Skeletal muscle satellite cell (primary cell): ENCODE measurements at regions not wholly inside any gene's neighbourhood (a gene's known extent, or its start where the extent isn't known, plus 50 kb on each side); places are given as distances from the start of the nearest gene placed in this dataset.

ENCODE experiments used
- H3K27me3 ChIP-seq: 2 replicates; pipeline ENCODE4 v1.7.0; 2013; ENCODE audit warnings: low read length; ENCODE audit not compliant: control insufficient read depth, insufficient read depth
- H3K36me3 ChIP-seq: 2 replicates; pipeline ENCODE4 v1.7.0; 2013; ENCODE audit warnings: mild to moderate bottlenecking, control low read depth, low read length; ENCODE audit not compliant: insufficient read depth
- H3K4me1 ChIP-seq: 2 replicates; pipeline ENCODE4 v1.7.0; 2013; ENCODE audit warnings: low read length; ENCODE audit not compliant: control insufficient read depth, insufficient read depth
- H3K4me2 ChIP-seq: 2 replicates; pipeline ENCODE4 v1.7.0; 2013; ENCODE audit warnings: mild to moderate bottlenecking, low read length
- H3K4me3 ChIP-seq: 2 replicates; pipeline ENCODE4 v1.7.0; 2013; ENCODE audit warnings: low read length
- H3K9ac ChIP-seq: 2 replicates; pipeline ENCODE4 v1.7.0; 2013; ENCODE audit warnings: mild to moderate bottlenecking, low read depth, low read length, moderate library complexity
- H3K9me3 ChIP-seq: replicated peaks from 2 replicates; pipeline ENCODE4 v1.7.0; 2013; ENCODE audit warnings: mild to moderate bottlenecking, control low read depth, low read length

GRCh38 chr3:117692416-117692995, 982.9 kb downstream of the TUSC7 start:
- no peak overlapping the region for H3K4me3 ChIP-seq
- H3K27me3 ChIP-seq = no peaks in the 10 kb centered on the region
- H3K9me3 ChIP-seq = no peaks in the 10 kb centered on the region
- H3K9ac ChIP-seq = no peak overlapping the region
- H3K4me2 ChIP-seq = no peak overlapping the region
- H3K36me3 ChIP-seq = no peaks in the 10 kb centered on the region
- peaks cover 8% of the 10 kb centered on the region for H3K4me1 ChIP-seq

GRCh38 chr3:117695321-117695720, 985.7 kb downstream of the TUSC7 start:
- H3K36me3 ChIP-seq = no peaks in the 10 kb centered on the region
- peaks cover 8% of the 10 kb centered on the region for H3K4me1 ChIP-seq
- H3K9ac ChIP-seq = no peak overlapping the region
- no peaks in the 10 kb centered on the region for H3K27me3 ChIP-seq
- no peaks in the 10 kb centered on the region for H3K9me3 ChIP-seq
- H3K4me2 ChIP-seq = no peak overlapping the region
- H3K4me3 ChIP-seq = no peak overlapping the region

GRCh38 chr3:117695871-117696645, 986.5 kb downstream of the TUSC7 start:
- Histone ChIP-seq H3K4me2 (no peak overlapping the region), H3K4me3 (no peak overlapping the region), H3K9me3 (no peaks in the 10 kb centered on the region), H3K36me3 (no peaks in the 10 kb centered on the region), H3K9ac (no peak overlapping the region), H3K27me3 (no peaks in the 10 kb centered on the region), H3K4me1 (peaks cover 8% of the 10 kb centered on the region)

- no peak overlapping the region for H3K4me3 ChIP-seq
- no peaks in the 10 kb centered on the region for H3K36me3 ChIP-seq
- no peaks in the 10 kb centered on the region for H3K27me3 ChIP-seq
- no peak overlapping the region for H3K4me2 ChIP-seq
- H3K9me3 ChIP-seq = no peaks in the 10 kb centered on the region
- peaks cover 8% of the 10 kb centered on the region for H3K4me1 ChIP-seq
- H3K9ac ChIP-seq = no peak overlapping the region
These were observed 987.4 kb downstream of the TUSC7 start for GRCh38 chr3:117696851-117697407.

DNA sequence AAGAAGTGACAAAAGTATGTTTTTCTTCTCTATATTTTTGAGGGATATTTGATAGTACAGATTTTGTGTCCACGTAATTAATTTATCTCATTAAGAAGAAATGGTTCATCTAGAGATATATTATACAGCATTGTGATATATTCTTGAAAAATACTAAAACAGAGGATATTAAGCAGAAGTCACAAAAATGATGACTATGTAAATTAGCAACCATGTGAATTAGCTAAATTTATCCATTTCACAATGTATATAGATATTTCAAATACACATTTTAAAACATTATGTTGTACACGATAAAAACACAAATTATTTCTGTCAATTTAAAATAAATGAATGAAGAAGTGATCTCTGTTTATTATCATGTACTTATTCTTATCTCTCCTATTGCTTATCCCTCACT, 989.5 kb downstream of the TUSC7 start:
- no peak overlapping the region for H3K4me2 ChIP-seq
- no peak overlapping the region for H3K9ac ChIP-seq
- no peaks in the 10 kb centered on the region for H3K36me3 ChIP-seq
- no peaks in the 10 kb centered on the region for H3K4me1 ChIP-seq
- no peak overlapping the region for H3K4me3 ChIP-seq
- no peaks in the 10 kb centered on the region for H3K9me3 ChIP-seq
- no peaks in the 10 kb centered on the region for H3K27me3 ChIP-seq

- no peaks in the 10 kb centered on the region for H3K27me3 ChIP-seq
These were observed 991.2 kb downstream of the TUSC7 start for GRCh38 chr3:117700573-117701360.

GRCh38 chr3:117705011-117705410, 995.4 kb downstream of the TUSC7 start:
- Histone ChIP-seq H3K36me3 (no peaks in the 10 kb centered on the region), H3K9ac (no peak overlapping the region), H3K9me3 (no peaks in the 10 kb centered on the region), H3K4me2 (no peak overlapping the region), H3K4me3 (no peak overlapping the region), H3K27me3 (no peaks in the 10 kb centered on the region), H3K4me1 (no peaks in the 10 kb centered on the region)

More at GRCh38 chr3:117700573-117701360, 991.2 kb downstream of the TUSC7 start:
- no peaks in the 10 kb centered on the region for H3K4me1 ChIP-seq
- no peak overlapping the region for H3K4me2 ChIP-seq
- no peaks in the 10 kb centered on the region for H3K36me3 ChIP-seq
- no peak overlapping the region for H3K4me3 ChIP-seq
- H3K9ac ChIP-seq = no peak overlapping the region
- no peaks in the 10 kb centered on the region for H3K9me3 ChIP-seq

DNA sequence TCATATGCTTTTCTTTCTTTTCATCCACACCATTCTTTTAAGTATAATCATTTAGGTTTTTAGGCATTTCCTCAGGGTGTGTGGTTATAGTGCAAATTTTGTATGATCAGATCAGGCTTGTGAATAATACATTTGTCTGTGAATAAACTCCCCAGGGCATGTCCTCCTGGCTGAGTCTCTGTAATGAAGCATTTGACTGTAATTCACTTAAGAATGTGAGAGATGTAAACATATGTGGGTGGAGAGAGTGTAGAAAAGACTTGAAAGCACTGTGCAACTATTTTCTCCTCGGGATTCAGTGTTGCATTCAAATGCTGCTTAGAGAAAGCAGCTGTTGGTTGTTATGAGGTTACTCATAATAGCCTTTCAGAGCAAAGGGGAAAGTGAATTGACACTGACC, 996.5 kb downstream of the TUSC7 start:
- H3K27me3 ChIP-seq = no peaks in the 10 kb centered on the region
- H3K4me2 ChIP-seq = no peak overlapping the region
- no peak overlapping the region for H3K9ac ChIP-seq

DNA sequence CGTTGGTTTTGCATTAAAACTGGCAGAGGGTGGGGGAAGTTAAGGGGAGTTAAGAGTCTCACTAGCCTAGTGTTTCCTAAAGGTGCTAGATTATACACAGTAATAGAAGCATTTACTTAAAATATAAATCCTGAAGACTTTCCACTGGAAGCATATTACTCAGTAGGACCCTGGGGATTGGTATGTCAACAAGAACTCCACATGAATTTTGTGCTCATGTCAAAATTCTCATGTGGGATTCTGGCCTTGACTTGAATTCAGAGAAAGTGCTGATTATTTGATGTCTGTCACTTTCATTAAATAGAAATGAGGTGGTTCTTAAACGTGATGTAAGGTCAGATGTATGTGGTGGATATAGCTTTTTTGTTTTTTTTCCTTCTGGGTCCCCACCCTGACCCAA, 997.2 kb downstream of the TUSC7 start:
- Histone ChIP-seq H3K4me3 (no peak overlapping the region), H3K27me3 (no peaks in the 10 kb centered on the region), H3K9ac (no peak overlapping the region), H3K4me1 (no peaks in the 10 kb centered on the region), H3K9me3 (no peaks in the 10 kb centered on the region), H3K4me2 (no peak overlapping the region), H3K36me3 (no peaks in the 10 kb centered on the region)

More for the DNA sequence above, 996.5 kb downstream of the TUSC7 start:
- Histone ChIP-seq H3K4me3 (no peak overlapping the region), H3K9me3 (no peaks in the 10 kb centered on the region), H3K36me3 (no peaks in the 10 kb centered on the region), H3K4me1 (no peaks in the 10 kb centered on the region)

- Histone ChIP-seq H3K9ac (no peak overlapping the region), H3K4me1 (no peaks in the 10 kb centered on the region), H3K4me3 (no peak overlapping the region), H3K36me3 (no peaks in the 10 kb centered on the region), H3K27me3 (no peaks in the 10 kb centered on the region), H3K9me3 (no peaks in the 10 kb centered on the region), H3K4me2 (no peak overlapping the region)
These were observed 999.0 kb downstream of the TUSC7 start for GRCh38 chr3:117708601-117709000.

- H3K36me3 ChIP-seq = no peaks in the 10 kb centered on the region
- H3K4me3 ChIP-seq = no peak overlapping the region
- H3K9me3 ChIP-seq = no peaks in the 10 kb centered on the region
- H3K27me3 ChIP-seq = no peaks in the 10 kb centered on the region
- no peak overlapping the region for H3K4me2 ChIP-seq
- no peak overlapping the region for H3K9ac ChIP-seq
- no peaks in the 10 kb centered on the region for H3K4me1 ChIP-seq
These were observed 999.5 kb downstream of the TUSC7 start for GRCh38 chr3:117709108-117709507.
